NCI-H69 (cell line): ENCODE measurements at regions not wholly inside any gene's neighbourhood (a gene's known extent, or its start where the extent isn't known, plus 50 kb on each side); places are given as distances from the start of the nearest gene placed in this dataset.

Experiments
- DNase-seq: peaks from one replicate; lab custom pipeline; 2025; lab: John Stamatoyannopoulos, UW

- DNase-seq: no peak
Observed at GRCh38 chr22:47391169-47392053, 629.0 kb downstream of the TBC1D22A start.

- DNase-seq: no peak
Observed at GRCh38 chr22:47390026-47390970, 627.8 kb downstream of the TBC1D22A start.

GRCh38 chr22:47389201-47389600 lies 626.8 kb downstream of the TBC1D22A start:
- DNase-seq: no peak

GRCh38 chr22:47388778-47389177 lies 626.3 kb downstream of the TBC1D22A start:
- DNase-seq: no peak

- DNase-seq: no peak
Observed at GRCh38 chr22:47388331-47388730, 625.9 kb downstream of the TBC1D22A start.

- no peak for DNase-seq
Observed at GRCh38 chr22:47386812-47387510, 624.5 kb downstream of the TBC1D22A start.

- DNase-seq: no peak
Observed at GRCh38 chr22:47384977-47385376, 622.5 kb downstream of the TBC1D22A start.

GRCh38 chr22:47382164-47382890 lies 619.9 kb downstream of the TBC1D22A start:
- DNase-seq: no peak

GRCh38 chr22:47381240-47381639 lies 618.8 kb downstream of the TBC1D22A start:
- DNase-seq: no peak

GRCh38 chr22:47380692-47381091 lies 618.2 kb downstream of the TBC1D22A start:
- DNase-seq: no peak

- no peak for DNase-seq
Observed at GRCh38 chr22:47379037-47379436, 616.6 kb downstream of the TBC1D22A start.

- DNase-seq: no peak
Observed at GRCh38 chr22:47377926-47378560, 615.6 kb downstream of the TBC1D22A start.

- no peak for DNase-seq
Observed at GRCh38 chr22:47376901-47377505, 614.6 kb downstream of the TBC1D22A start.

GRCh38 chr22:47376322-47376700 lies 613.9 kb downstream of the TBC1D22A start:
- no peak for DNase-seq

GRCh38 chr22:47375621-47376321 lies 613.3 kb downstream of the TBC1D22A start:
- DNase-seq: no peak

GRCh38 chr22:47374901-47375575 lies 612.6 kb downstream of the TBC1D22A start:
- no peak for DNase-seq

- no peak for DNase-seq
Observed at GRCh38 chr22:47374273-47374771, 611.9 kb downstream of the TBC1D22A start.

GRCh38 chr22:47373648-47374272 lies 611.3 kb downstream of the TBC1D22A start:
- no peak for DNase-seq
